ENCODE measurements at regions not wholly inside any gene's neighbourhood (a gene's known extent, or its start where the extent isn't known, plus 50 kb on each side); places are given as distances from the start of the nearest gene placed in this dataset.

DNA sequence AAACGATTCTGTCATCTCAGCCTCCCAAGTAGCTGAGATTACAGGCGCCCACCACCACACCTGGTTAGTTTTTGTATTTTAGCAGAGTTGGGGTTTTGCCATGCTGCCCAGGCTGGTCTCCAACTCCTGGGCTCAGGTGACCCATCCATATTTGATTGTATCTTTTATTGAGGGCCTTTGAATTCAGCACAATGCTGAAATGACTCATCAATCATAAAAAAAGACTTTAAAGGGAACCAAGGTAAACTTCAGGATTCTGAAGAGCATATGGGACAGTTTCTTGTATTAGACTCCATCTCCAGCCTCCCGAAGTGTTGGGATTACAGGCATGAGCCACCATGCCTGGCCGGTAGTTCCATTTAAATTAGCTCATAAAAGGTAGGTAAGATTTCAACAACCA lies 232.2 kb downstream of the SETD4 start:
- TF ChIP-seq, protein P1, sequence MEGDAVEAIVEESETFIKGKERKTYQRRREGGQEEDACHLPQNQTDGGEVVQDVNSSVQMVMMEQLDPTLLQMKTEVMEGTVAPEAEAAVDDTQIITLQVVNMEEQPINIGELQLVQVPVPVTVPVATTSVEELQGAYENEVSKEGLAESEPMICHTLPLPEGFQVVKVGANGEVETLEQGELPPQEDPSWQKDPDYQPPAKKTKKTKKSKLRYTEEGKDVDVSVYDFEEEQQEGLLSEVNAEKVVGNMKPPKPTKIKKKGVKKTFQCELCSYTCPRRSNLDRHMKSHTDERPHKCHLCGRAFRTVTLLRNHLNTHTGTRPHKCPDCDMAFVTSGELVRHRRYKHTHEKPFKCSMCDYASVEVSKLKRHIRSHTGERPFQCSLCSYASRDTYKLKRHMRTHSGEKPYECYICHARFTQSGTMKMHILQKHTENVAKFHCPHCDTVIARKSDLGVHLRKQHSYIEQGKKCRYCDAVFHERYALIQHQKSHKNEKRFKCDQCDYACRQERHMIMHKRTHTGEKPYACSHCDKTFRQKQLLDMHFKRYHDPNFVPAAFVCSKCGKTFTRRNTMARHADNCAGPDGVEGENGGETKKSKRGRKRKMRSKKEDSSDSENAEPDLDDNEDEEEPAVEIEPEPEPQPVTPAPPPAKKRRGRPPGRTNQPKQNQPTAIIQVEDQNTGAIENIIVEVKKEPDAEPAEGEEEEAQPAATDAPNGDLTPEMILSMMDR (IDR thresholded peaks at IDR 0.05) = no peak
- TF ChIP-seq POLR2A (IDR thresholded peaks at IDR 0.05) = no peak
